Transverse colon (tissue), 4 donors: ENCODE measurements at regions not wholly inside any gene's neighbourhood (a gene's known extent, or its start where the extent isn't known, plus 50 kb on each side); places are given as distances from the start of the nearest gene placed in this dataset.

Source experiments
- EP300 ChIP-seq: sonication (generic); formaldehyde crosslinking; IDR thresholded peaks from one replicate; pipeline ENCODE4 v1.6.1; 2017; ENCODE audit warnings: antibody characterized with exemption, low read depth
- POLR2A ChIP-seq: fragments of 450-650 bp; IDR thresholded peaks from one replicate; pipeline ENCODE4 v1.6.1; 2016; ENCODE audit warnings: antibody characterized with exemption, mild to moderate bottlenecking, moderate library complexity
- POLR2AphosphoS5 ChIP-seq, 3 donors: sonication (generic); formaldehyde crosslinking; IDR thresholded peaks; one replicate each; pipeline ENCODE4 v1.6.1; 2016; ENCODE audit warnings: antibody characterized with exemption in 3 of 3
- TF ChIP-seq, protein P1 (sequence below), 5 experiments: fragments of 200-600 bp in 3 of 5; fragments of 450-650 bp in 2 of 5; sonication (generic) in 3 of 5; IDR thresholded peaks; 1 replicate in 2 of 5; 2 replicates in 3 of 5; pipeline ENCODE4 v1.5.1; 2016 to 2017; ENCODE audit warnings: antibody characterized with exemption in 5 of 5, inconsistent platforms in 3 of 5, mild to moderate bottlenecking in 2 of 5, moderate library complexity in 1 of 5

DNA sequence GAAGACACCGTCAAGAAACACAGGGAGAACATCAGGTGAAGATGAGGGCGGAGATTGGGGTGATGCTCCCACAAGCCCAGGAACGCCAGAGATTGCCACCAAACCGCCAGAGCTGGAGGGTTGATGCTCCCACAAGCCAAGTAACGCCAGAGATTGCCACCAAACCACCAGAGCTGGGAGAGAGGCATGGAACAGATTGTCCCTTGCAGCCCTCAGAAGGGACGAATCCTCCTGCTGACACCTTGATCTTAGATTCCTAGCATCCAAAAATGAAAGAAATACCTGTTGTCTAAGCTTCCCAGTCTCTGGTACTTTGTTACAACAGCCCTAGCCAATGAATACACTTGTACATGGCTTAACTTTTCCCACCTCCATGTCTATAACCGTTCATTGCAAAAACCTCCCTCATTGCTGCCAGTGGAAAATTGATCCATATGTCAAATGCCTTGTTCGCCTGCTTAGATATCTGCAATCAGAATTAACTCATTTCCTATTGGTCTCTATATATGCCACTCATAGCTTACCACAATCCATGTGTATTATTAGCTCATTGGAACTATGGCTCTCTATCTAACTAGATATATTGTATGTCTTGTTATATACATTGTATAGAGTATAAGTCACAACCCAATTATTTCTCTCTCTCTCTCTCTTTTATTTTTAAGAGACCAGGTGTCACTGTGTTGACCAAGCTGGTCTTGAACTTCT is 127.4 kb downstream of the ADSS2 start:
- TF ChIP-seq POLR2A, result no peak
- TF ChIP-seq, protein P1, sequence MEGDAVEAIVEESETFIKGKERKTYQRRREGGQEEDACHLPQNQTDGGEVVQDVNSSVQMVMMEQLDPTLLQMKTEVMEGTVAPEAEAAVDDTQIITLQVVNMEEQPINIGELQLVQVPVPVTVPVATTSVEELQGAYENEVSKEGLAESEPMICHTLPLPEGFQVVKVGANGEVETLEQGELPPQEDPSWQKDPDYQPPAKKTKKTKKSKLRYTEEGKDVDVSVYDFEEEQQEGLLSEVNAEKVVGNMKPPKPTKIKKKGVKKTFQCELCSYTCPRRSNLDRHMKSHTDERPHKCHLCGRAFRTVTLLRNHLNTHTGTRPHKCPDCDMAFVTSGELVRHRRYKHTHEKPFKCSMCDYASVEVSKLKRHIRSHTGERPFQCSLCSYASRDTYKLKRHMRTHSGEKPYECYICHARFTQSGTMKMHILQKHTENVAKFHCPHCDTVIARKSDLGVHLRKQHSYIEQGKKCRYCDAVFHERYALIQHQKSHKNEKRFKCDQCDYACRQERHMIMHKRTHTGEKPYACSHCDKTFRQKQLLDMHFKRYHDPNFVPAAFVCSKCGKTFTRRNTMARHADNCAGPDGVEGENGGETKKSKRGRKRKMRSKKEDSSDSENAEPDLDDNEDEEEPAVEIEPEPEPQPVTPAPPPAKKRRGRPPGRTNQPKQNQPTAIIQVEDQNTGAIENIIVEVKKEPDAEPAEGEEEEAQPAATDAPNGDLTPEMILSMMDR (IDR thresholded peaks at IDR 0.05), result no peak
- no peak for TF ChIP-seq POLR2AphosphoS5 (IDR thresholded peaks at IDR 0.05)
- no peak for TF ChIP-seq EP300
